ENCODE measurements at regions not wholly inside any gene's neighbourhood (a gene's known extent, or its start where the extent isn't known, plus 50 kb on each side); places are given as distances from the start of the nearest gene placed in this dataset.

DNA sequence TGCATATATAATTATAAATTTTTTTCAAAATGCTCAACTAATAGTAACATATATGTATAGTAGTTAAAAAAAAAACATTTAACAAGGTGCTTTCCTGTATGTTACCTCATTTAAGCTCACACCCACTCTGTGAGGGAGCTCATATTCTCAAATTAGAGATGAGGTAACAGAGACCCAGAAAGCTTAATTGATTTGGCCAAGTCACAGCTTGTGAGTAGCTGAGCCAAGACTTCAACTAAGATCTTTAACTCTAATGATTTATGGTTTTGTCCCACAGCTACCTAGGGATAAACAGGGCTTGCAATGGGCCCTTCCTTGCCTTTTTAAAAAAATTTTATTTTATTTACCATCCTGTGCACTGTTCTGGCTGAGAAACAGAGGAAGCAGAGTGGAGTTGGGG, 230.0 kb upstream of the GOLIM4 start:
- no peak overlapping the region for H3K27ac ChIP-seq (ENCODE audit: low read depth, low read length, poor library complexity, severe bottlenecking)

DNA sequence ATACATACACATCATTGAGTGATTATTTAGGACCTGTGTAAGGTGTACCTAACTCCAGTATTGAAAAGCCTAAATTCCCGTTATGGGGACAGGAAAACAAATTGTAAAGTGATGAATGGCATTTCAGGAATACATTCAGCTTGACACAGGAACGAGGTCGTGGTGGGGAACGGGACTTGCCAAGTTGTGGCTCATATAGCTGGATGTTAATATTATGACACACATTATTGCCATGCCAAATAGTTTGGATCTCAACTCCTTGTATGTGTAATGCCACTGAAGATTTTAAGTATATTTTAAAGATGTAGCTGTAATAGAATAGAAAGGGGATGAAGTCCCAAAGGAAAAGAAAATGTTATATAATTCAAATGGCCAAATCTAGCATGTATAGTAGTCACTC, 227.2 kb upstream of the GOLIM4 start:
- Histone ChIP-seq H3F3A (ENCODE audit: insufficient read depth, low read length) (no peaks in the 10 kb centered on the region), H2AFZ (ENCODE audit: low read length) (no peak overlapping the region), H3K79me2 (ENCODE audit: insufficient read depth, low read length) (no peaks in the 10 kb centered on the region), H3K27ac (ENCODE audit: low read depth, low read length, poor library complexity, severe bottlenecking) (no peak overlapping the region), H3K36me3 (ENCODE audit: insufficient read depth, low read length) (no peaks in the 10 kb centered on the region), H3K27me3 (ENCODE audit: insufficient read depth, low read length) (no peaks in the 10 kb centered on the region), H3K4me3 (ENCODE audit: low read depth, low read length, poor library complexity, severe bottlenecking) (no peak overlapping the region), H3K4me2 (ENCODE audit: low read length) (no peak overlapping the region), H3K9me3 (ENCODE audit: low read length) (no peaks in the 10 kb centered on the region), H3K9ac (ENCODE audit: low read length) (no peak overlapping the region), H4K20me1 (ENCODE audit: insufficient read depth, low read length) (no peaks in the 10 kb centered on the region), H3K9me2 (ENCODE audit: low read depth, low read length) (no peaks in the 10 kb centered on the region), H3K4me1 (ENCODE audit: insufficient read depth, low read length, severe bottlenecking) (no peaks in the 10 kb centered on the region)
- no peak for TF ChIP-seq EZH2 (IDR thresholded peaks at IDR 0.05; ENCODE audit: borderline replicate concordance, low read length)
- TF ChIP-seq, protein P1, sequence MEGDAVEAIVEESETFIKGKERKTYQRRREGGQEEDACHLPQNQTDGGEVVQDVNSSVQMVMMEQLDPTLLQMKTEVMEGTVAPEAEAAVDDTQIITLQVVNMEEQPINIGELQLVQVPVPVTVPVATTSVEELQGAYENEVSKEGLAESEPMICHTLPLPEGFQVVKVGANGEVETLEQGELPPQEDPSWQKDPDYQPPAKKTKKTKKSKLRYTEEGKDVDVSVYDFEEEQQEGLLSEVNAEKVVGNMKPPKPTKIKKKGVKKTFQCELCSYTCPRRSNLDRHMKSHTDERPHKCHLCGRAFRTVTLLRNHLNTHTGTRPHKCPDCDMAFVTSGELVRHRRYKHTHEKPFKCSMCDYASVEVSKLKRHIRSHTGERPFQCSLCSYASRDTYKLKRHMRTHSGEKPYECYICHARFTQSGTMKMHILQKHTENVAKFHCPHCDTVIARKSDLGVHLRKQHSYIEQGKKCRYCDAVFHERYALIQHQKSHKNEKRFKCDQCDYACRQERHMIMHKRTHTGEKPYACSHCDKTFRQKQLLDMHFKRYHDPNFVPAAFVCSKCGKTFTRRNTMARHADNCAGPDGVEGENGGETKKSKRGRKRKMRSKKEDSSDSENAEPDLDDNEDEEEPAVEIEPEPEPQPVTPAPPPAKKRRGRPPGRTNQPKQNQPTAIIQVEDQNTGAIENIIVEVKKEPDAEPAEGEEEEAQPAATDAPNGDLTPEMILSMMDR (IDR thresholded peaks at IDR 0.05; ENCODE audit: low read length), result no peak

More for the DNA sequence above, 230.0 kb upstream of the GOLIM4 start:
- Histone ChIP-seq H3K4me3 (ENCODE audit: low read depth, low read length, poor library complexity, severe bottlenecking) (no peak overlapping the region), H3K36me3 (ENCODE audit: insufficient read depth, low read length) (no peaks in the 10 kb centered on the region), H3K9me2 (ENCODE audit: low read depth, low read length) (no peaks in the 10 kb centered on the region), H4K20me1 (ENCODE audit: insufficient read depth, low read length) (no peaks in the 10 kb centered on the region), H3F3A (ENCODE audit: insufficient read depth, low read length) (no peaks in the 10 kb centered on the region), H2AFZ (ENCODE audit: low read length) (no peak overlapping the region), H3K4me1 (ENCODE audit: insufficient read depth, low read length, severe bottlenecking) (no peaks in the 10 kb centered on the region), H3K79me2 (ENCODE audit: insufficient read depth, low read length) (no peaks in the 10 kb centered on the region), H3K27me3 (ENCODE audit: insufficient read depth, low read length) (no peaks in the 10 kb centered on the region), H3K9me3 (ENCODE audit: low read length) (no peaks in the 10 kb centered on the region), H3K4me2 (ENCODE audit: low read length) (no peak overlapping the region), H3K9ac (ENCODE audit: low read length) (no peak overlapping the region)
- no peak for TF ChIP-seq EZH2 (IDR thresholded peaks at IDR 0.05; ENCODE audit: borderline replicate concordance, low read length)
- TF ChIP-seq, protein P1 (IDR thresholded peaks at IDR 0.05; ENCODE audit: low read length), result no peak

DNA sequence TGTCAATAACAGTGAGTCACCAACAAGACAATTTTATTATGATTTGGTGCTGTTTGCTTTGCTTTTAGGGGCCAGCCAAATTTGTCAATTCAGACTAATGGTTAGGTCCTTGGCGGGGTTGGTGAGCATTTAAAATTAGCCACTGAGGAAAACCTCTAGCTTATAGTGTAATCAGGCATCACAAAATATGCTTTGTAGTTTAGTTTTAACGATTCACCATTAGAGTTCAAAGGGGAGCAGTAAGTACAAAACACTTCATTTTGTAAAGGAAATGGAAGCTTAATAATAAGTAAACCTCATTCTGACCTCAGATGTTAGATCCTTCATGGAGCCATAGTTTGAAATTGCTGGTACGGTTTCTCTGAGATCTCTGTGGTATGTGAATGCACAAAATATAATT, 218.4 kb upstream of the GOLIM4 start:
- H3K9ac ChIP-seq (ENCODE audit: low read length), result no peak overlapping the region
- no peaks in the 10 kb centered on the region for H3K36me3 ChIP-seq (ENCODE audit: insufficient read depth, low read length)
- no peak overlapping the region for H3K4me3 ChIP-seq (ENCODE audit: low read depth, low read length, poor library complexity, severe bottlenecking)
- 0 out of 2 replicates have a peak, but pooled peaks cover 2% of the 10 kb centered on the region for H3K9me2 ChIP-seq (ENCODE audit: low read depth, low read length)
- H4K20me1 ChIP-seq (ENCODE audit: insufficient read depth, low read length), result no peaks in the 10 kb centered on the region
- no peaks in the 10 kb centered on the region for H3K27me3 ChIP-seq (ENCODE audit: insufficient read depth, low read length)
- H3K27ac ChIP-seq (ENCODE audit: low read depth, low read length, poor library complexity, severe bottlenecking), result no peak overlapping the region
- H3K4me2 ChIP-seq (ENCODE audit: low read length), result no peak overlapping the region
- H3K9me3 ChIP-seq (ENCODE audit: low read length), result no peaks in the 10 kb centered on the region
- TF ChIP-seq, protein P1 (IDR thresholded peaks at IDR 0.05; ENCODE audit: low read length), result no peak
- TF ChIP-seq EZH2 (IDR thresholded peaks at IDR 0.05; ENCODE audit: borderline replicate concordance, low read length), result no peak
- no peaks in the 10 kb centered on the region for H3F3A ChIP-seq (ENCODE audit: insufficient read depth, low read length)
- H3K79me2 ChIP-seq (ENCODE audit: insufficient read depth, low read length), result no peaks in the 10 kb centered on the region
- no peak overlapping the region for H2AFZ ChIP-seq (ENCODE audit: low read length)
- no peaks in the 10 kb centered on the region for H3K4me1 ChIP-seq (ENCODE audit: insufficient read depth, low read length, severe bottlenecking)
